Smooth muscle cell (in vitro differentiated cells): ENCODE measurements at regions not wholly inside any gene's neighbourhood (a gene's known extent, or its start where the extent isn't known, plus 50 kb on each side); places are given as distances from the start of the nearest gene placed in this dataset.

Experiments used
- DNase-seq: peaks from one replicate; lab custom pipeline; 2025; ENCODE audit not compliant: unreplicated experiment; lab: John Stamatoyannopoulos, UW
- H2AFZ ChIP-seq: fragments of 200-600 bp; sonication (generic); 2 replicates; pipeline ENCODE4 v1.6.0; 2016; ENCODE audit warnings: antibody characterized with exemption, low read depth, mild to moderate bottlenecking
- H3F3A ChIP-seq: fragments of 200-600 bp; sonication (generic); 2 replicates; pipeline ENCODE4 v1.6.0; 2017; ENCODE audit warnings: antibody characterized with exemption, low read depth
- H3K27ac ChIP-seq: fragments of 200-600 bp; sonication (generic); 2 replicates; pipeline ENCODE4 v1.5.1; 2016; ENCODE audit warnings: low read depth, mild to moderate bottlenecking
- H3K27me3 ChIP-seq: fragments of 200-600 bp; sonication (generic); 2 replicates; pipeline ENCODE4 v1.6.1; 2016; ENCODE audit warnings: low read depth, mild to moderate bottlenecking
- H3K36me3 ChIP-seq: fragments of 200-600 bp; sonication (generic); 2 replicates; pipeline ENCODE4 v1.5.1; 2016; ENCODE audit warnings: low read depth
- H3K4me1 ChIP-seq: fragments of 200-600 bp; sonication (generic); 2 replicates; pipeline ENCODE4 v1.5.1; 2016; ENCODE audit warnings: low read depth
- H3K4me2 ChIP-seq: fragments of 200-600 bp; sonication (generic); 2 replicates; pipeline ENCODE4 v1.6.0; 2016; ENCODE audit warnings: mild to moderate bottlenecking
- H3K4me3 ChIP-seq: fragments of 200-600 bp; sonication (generic); 2 replicates; pipeline ENCODE4 v1.5.1; 2016; ENCODE audit warnings: mild to moderate bottlenecking
- H3K79me2 ChIP-seq: fragments of 200-600 bp; sonication (generic); 2 replicates; pipeline ENCODE4 v1.6.0; 2016; ENCODE audit warnings: low read depth, mild to moderate bottlenecking
- H3K9ac ChIP-seq: fragments of 200-600 bp; sonication (generic); 2 replicates; pipeline ENCODE4 v1.6.0; 2016; ENCODE audit warnings: low read depth
- H3K9me3 ChIP-seq: fragments of 200-600 bp; sonication (generic); replicated peaks from 2 replicates; pipeline ENCODE4 v1.5.1; 2016; ENCODE audit warnings: low read depth
- H4K20me1 ChIP-seq: fragments of 200-600 bp; sonication (generic); 2 replicates; pipeline ENCODE4 v1.6.0; 2016; ENCODE audit warnings: low read depth
- WGBS: methylation state at CpG from one replicate; pipeline ENCODE4 v1.1.7; 2016; ENCODE audit warnings: low lambda C conversion rate; 5-methylcytosine and 5-hydroxymethylcytosine counted together
- TF ChIP-seq, protein P1 (sequence below): fragments of 200-600 bp; sonication (generic); IDR thresholded peaks from 2 replicates; pipeline ENCODE4 v1.5.1; 2017; ENCODE audit warnings: borderline replicate concordance, mild to moderate bottlenecking, antibody characterized with exemption; ENCODE audit not compliant: insufficient read depth, poor library complexity, severe bottlenecking

DNA sequence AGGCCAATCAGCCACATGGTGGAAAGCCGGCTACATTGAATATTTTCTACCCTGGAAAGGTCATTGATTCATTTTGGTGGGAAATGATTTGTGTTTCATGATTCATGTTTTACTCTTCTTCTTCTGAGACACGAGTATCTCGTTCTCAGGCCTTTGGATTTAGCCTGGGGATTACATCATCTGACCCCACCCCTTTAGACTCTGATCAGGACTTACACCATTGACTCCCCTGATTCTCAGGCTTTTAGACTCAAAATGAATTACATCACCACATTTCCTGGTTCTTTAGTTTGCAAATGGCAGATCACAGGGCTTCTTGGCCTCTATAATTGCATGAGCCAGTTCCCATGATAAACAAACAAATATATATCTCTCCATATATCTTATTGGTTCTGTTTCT lies 228.8 kb downstream of the ADGRG6 start:
- no peak overlapping the region for H3K4me3 ChIP-seq
- no peak overlapping the region for H3K9ac ChIP-seq
- no peaks in the 10 kb centered on the region for H3K9me3 ChIP-seq
- TF ChIP-seq, protein P1, sequence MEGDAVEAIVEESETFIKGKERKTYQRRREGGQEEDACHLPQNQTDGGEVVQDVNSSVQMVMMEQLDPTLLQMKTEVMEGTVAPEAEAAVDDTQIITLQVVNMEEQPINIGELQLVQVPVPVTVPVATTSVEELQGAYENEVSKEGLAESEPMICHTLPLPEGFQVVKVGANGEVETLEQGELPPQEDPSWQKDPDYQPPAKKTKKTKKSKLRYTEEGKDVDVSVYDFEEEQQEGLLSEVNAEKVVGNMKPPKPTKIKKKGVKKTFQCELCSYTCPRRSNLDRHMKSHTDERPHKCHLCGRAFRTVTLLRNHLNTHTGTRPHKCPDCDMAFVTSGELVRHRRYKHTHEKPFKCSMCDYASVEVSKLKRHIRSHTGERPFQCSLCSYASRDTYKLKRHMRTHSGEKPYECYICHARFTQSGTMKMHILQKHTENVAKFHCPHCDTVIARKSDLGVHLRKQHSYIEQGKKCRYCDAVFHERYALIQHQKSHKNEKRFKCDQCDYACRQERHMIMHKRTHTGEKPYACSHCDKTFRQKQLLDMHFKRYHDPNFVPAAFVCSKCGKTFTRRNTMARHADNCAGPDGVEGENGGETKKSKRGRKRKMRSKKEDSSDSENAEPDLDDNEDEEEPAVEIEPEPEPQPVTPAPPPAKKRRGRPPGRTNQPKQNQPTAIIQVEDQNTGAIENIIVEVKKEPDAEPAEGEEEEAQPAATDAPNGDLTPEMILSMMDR: no peak
- H2AFZ ChIP-seq: no peak overlapping the region
- no peaks in the 10 kb centered on the region for H3K4me1 ChIP-seq
- H3K79me2 ChIP-seq: no peaks in the 10 kb centered on the region
- WGBS: 93% methylated on average over 3 of the region's 3 CpGs
- DNase-seq: no peak
- no peaks in the 10 kb centered on the region for H3K27me3 ChIP-seq
- H3K27ac ChIP-seq: no peak overlapping the region
- no peaks in the 10 kb centered on the region for H4K20me1 ChIP-seq
- H3K4me2 ChIP-seq: no peak overlapping the region
- H3K36me3 ChIP-seq: no peaks in the 10 kb centered on the region
- H3F3A ChIP-seq: no peaks in the 10 kb centered on the region

DNA sequence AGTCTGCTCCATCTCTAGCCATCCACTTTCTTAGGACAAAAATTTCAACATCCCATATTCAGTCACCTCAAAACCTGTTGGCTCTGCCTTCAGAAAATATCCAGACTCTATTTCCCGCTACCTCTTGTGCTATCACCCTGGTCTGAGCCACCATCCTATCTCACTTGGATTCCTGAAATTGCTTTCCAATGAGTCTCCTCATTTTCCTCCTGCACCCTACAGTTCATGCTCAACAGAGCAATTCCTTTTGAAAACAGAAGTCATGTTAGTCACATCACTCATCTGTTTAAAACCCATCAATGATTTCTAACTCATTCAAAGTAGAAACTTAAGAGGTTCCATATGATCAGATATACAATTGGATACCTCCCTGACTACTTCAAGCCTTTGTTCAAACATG lies 229.9 kb downstream of the ADGRG6 start:
- WGBS: 78% methylated on average over 1 of the region's 1 CpG
- Histone ChIP-seq H2AFZ (no peak overlapping the region), H3K79me2 (no peaks in the 10 kb centered on the region), H3K36me3 (no peaks in the 10 kb centered on the region), H3K4me3 (no peak overlapping the region), H3K9me3 (no peaks in the 10 kb centered on the region), H3K4me1 (no peaks in the 10 kb centered on the region), H3K27ac (no peak overlapping the region), H3K27me3 (no peaks in the 10 kb centered on the region), H3F3A (no peaks in the 10 kb centered on the region), H3K9ac (no peak overlapping the region), H4K20me1 (no peaks in the 10 kb centered on the region), H3K4me2 (no peak overlapping the region)
- DNase-seq: no peak
- TF ChIP-seq, protein P1: no peak

DNA sequence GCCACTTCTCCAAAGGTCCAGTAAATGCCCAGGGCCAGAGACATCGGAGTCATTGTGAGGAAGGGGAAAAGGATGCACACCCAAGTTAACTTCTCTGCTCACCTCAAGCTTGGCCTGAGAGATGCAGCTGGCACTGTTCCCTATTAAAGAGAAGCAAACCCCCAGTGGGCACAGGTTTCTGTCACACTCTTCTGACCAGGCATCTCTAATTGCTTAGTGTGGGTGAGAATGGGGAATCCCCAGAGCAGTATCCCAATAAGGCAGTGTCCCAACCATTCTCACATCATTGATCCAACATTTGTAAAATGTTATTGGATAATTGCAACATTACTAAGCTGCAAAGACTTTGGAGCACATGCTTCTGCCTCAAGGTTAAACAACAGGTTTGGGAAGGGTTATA lies 232.3 kb downstream of the ADGRG6 start:
- Histone ChIP-seq H3K27ac (no peak overlapping the region), H3F3A (no peaks in the 10 kb centered on the region), H3K4me1 (no peaks in the 10 kb centered on the region), H3K4me2 (no peak overlapping the region), H2AFZ (no peak overlapping the region), H3K4me3 (no peak overlapping the region), H3K9ac (no peak overlapping the region), H3K9me3 (no peaks in the 10 kb centered on the region), H3K79me2 (no peaks in the 10 kb centered on the region), H3K27me3 (no peaks in the 10 kb centered on the region), H3K36me3 (no peaks in the 10 kb centered on the region), H4K20me1 (no peaks in the 10 kb centered on the region)
- DNase-seq: no peak
- WGBS: 92% methylated on average over 1 of the region's 1 CpG
- TF ChIP-seq, protein P1: no peak

DNA sequence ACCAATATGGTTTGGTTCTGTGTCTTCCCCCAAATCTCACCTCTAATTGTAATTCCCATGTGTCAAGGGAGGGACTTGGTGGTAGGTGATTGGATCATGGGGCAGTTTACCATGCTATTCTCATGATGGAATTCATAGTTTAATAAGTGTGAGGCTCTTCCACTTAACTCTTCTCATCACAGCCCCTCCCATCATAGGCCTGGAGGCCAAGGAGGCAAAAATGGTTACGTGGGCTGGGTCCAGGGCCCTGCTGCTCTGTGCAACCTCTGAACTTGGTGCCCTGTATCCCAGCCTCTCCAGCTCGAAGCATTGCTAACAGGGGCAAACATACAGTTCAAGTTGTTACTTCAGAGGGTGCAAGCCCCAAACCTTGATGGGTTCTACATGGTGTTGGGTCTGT lies 232.7 kb downstream of the ADGRG6 start:
- Histone ChIP-seq H3K9ac (no peak overlapping the region), H3F3A (no peaks in the 10 kb centered on the region), H3K36me3 (no peaks in the 10 kb centered on the region), H3K27me3 (no peaks in the 10 kb centered on the region), H3K4me1 (no peaks in the 10 kb centered on the region), H2AFZ (no peak overlapping the region), H3K4me2 (no peak overlapping the region), H3K4me3 (no peak overlapping the region), H3K27ac (no peak overlapping the region), H3K79me2 (no peaks in the 10 kb centered on the region), H3K9me3 (no peaks in the 10 kb centered on the region), H4K20me1 (no peaks in the 10 kb centered on the region)
- no peak for DNase-seq
- WGBS: 79% methylated on average over 2 of the region's 2 CpGs
- TF ChIP-seq, protein P1: no peak
